ENCODE measurements at regions not wholly inside any gene's neighbourhood (a gene's known extent, or its start where the extent isn't known, plus 50 kb on each side); places are given as distances from the start of the nearest gene placed in this dataset.

DNA sequence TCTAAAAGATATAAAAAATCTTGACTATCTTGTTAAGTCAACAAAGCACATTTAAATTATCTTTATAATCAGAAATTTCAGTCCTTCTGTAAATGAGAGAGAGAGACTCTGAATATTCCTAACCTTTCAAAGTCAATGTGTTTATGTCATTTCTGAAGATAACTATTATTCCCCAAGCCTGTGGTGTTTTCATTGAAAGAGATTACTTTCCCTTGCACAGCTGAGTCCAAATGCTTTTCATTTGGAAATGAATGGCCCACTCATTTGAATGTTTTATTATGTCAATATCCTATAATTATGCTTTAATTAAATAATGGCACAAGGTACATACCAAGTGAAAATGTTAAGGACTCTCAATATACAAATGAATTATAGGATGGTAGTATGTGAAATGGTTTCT, 680.0 kb upstream of the DPPA4 start:
- Histone ChIP-seq H3K9ac (ENCODE audit: extremely low read depth, insufficient read length, low read length) (no peak overlapping the region), H2BK12ac (ENCODE audit: insufficient read length, low read depth, low read length) (no peak overlapping the region), H2BK20ac (ENCODE audit: low read depth, low read length, poor library complexity, severe bottlenecking) (no peak overlapping the region), H3T11ph (ENCODE audit: low read length) (no peak overlapping the region), H4K20me1 (ENCODE audit: control insufficient read depth, insufficient read depth, insufficient read length) (no peaks in the 10 kb centered on the region), H2AFZ (ENCODE audit: low read length) (no peak overlapping the region), H3K14ac (ENCODE audit: insufficient read depth, low read length) (no peak overlapping the region), H2BK15ac (ENCODE audit: low read depth, low read length) (no peak overlapping the region), H3K79me1 (ENCODE audit: insufficient read depth, low read depth, low read length, poor library complexity, severe bottlenecking) (no peaks in the 10 kb centered on the region), H3K4ac (ENCODE audit: low read depth, low read length) (no peak overlapping the region), H3K4me1 (ENCODE audit: insufficient read depth, low read length) (peaks cover 2% of the 10 kb centered on the region; the same call in 1 of the 2 replicates), H4K91ac (ENCODE audit: insufficient read length, low read depth, low read length) (no peak overlapping the region), H3K27ac (ENCODE audit: insufficient read length, low read depth, low read length) (no peak overlapping the region), H3K56ac (ENCODE audit: insufficient read length, low read depth, low read length) (no peak overlapping the region), H2AK5ac (ENCODE audit: insufficient read length, low read length) (no peak overlapping the region), H4K8ac (replicated peaks; ENCODE audit: insufficient read length, low read depth, low read length) (no peak overlapping the region), H2BK5ac (ENCODE audit: insufficient read length, low read length) (no peak overlapping the region), H3K18ac (ENCODE audit: insufficient read length, low read depth, low read length) (no peak overlapping the region), H3K79me2 (ENCODE audit: insufficient read depth, low read length) (no peaks in the 10 kb centered on the region), H4K5ac (ENCODE audit: insufficient read length, low read depth, low read length) (no peak overlapping the region), H2BK120ac (ENCODE audit: low read depth, low read length, poor library complexity, severe bottlenecking) (no peak overlapping the region), H3K27me3 (ENCODE audit: insufficient read depth, low read length) (no peaks in the 10 kb centered on the region), H3K23me2 (ENCODE audit: insufficient read length, low read depth, low read length, poor library complexity, severe bottlenecking) (no peaks in the 10 kb centered on the region), H3K9me3 (ENCODE audit: control insufficient read depth, low read depth, low read length) (no peaks in the 10 kb centered on the region), H3K4me2 (ENCODE audit: insufficient read depth, insufficient read length, low read length) (no peak overlapping the region), H3K23ac (ENCODE audit: insufficient read length, low read depth, low read length) (no peak overlapping the region)
- no peaks in the 10 kb centered on the region for H3K27me3 Mint-ChIP-seq (ENCODE audit: low read depth)
- peaks cover 7 to 11% of the 10 kb centered on the region in 2 experiments for H3K9me3 Mint-ChIP-seq
- 0 out of 5 replicates have a peak overlapping the region, but pooled peaks of 1 of the 2 experiments have one; percentile 26 for H3K4me3 Mint-ChIP-seq
- H3K27ac Mint-ChIP-seq: no peak overlapping the region; a peak in 2 of 7 replicates
- TF ChIP-seq, protein P1, sequence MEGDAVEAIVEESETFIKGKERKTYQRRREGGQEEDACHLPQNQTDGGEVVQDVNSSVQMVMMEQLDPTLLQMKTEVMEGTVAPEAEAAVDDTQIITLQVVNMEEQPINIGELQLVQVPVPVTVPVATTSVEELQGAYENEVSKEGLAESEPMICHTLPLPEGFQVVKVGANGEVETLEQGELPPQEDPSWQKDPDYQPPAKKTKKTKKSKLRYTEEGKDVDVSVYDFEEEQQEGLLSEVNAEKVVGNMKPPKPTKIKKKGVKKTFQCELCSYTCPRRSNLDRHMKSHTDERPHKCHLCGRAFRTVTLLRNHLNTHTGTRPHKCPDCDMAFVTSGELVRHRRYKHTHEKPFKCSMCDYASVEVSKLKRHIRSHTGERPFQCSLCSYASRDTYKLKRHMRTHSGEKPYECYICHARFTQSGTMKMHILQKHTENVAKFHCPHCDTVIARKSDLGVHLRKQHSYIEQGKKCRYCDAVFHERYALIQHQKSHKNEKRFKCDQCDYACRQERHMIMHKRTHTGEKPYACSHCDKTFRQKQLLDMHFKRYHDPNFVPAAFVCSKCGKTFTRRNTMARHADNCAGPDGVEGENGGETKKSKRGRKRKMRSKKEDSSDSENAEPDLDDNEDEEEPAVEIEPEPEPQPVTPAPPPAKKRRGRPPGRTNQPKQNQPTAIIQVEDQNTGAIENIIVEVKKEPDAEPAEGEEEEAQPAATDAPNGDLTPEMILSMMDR (conservative IDR thresholded peaks at IDR 0.05): no peak
- H3K36me3 Mint-ChIP-seq (ENCODE audit: insufficient read depth in 1 of 3, low read depth in 3 of 3): peaks cover 0 to 11% (median 9%) of the 10 kb centered on the region in 3 experiments; a peak in 5 of 7 replicates
- peaks cover 25 to 29% of the 10 kb centered on the region in 2 experiments for H3K4me1 Mint-ChIP-seq
- DNase-seq: no peak

All from H9 (cell line).